ENCODE measurements at regions not wholly inside any gene's neighbourhood (a gene's known extent, or its start where the extent isn't known, plus 50 kb on each side); places are given as distances from the start of the nearest gene placed in this dataset.

- TF ChIP-seq CTCF (conservative IDR thresholded peaks at IDR 0.05) (no peak), ZFX (IDR thresholded peaks at IDR 0.05) (no peak)
Observed at GRCh38 chr17:71292006-71292405, 828.8 kb upstream of the SOX9 start.
